GM23338 (cell line): ENCODE measurements at regions not wholly inside any gene's neighbourhood (a gene's known extent, or its start where the extent isn't known, plus 50 kb on each side); places are given as distances from the start of the nearest gene placed in this dataset.

Experiments used
- CREB1 ChIP-seq: fragments of 250-450 bp; sonication (Bioruptor Pico); IDR thresholded peaks from 2 replicates; pipeline ENCODE4 v1.5.0; 2020; ENCODE audit warnings: low read depth, mild to moderate bottlenecking, moderate library complexity
- CTCF ChIP-seq, 2 experiments: fragments of 200-600 bp in 1 of 2; sonication (generic) in 1 of 2; conservative IDR thresholded peaks; 2 replicates each; pipeline versions ENCODE4 v1.5.1 to v1.6.1; 2016 to 2017; ENCODE audit warnings: antibody characterized with exemption in 2 of 2, low read depth in 2 of 2, mild to moderate bottlenecking in 2 of 2, moderate library complexity in 1 of 2
- ETS1 ChIP-seq: IDR thresholded peaks from 2 replicates; pipeline ENCODE4 v1.6.1; 2016; ENCODE audit warnings: antibody characterized with exemption
- EZH2 ChIP-seq: fragments of 200-600 bp; sonication (generic); IDR thresholded peaks from one replicate; pipeline ENCODE4 v1.8.0; 2017; ENCODE audit warnings: antibody characterized with exemption, mild to moderate bottlenecking, low read depth; ENCODE audit not compliant: unreplicated experiment
- EZH2phosphoT487 ChIP-seq: fragments of 200-600 bp; sonication (generic); IDR thresholded peaks from one replicate; pipeline ENCODE4 v1.8.1; 2018; ENCODE audit warnings: antibody characterized with exemption; ENCODE audit not compliant: unreplicated experiment
- JUNB ChIP-seq: IDR thresholded peaks from one replicate; pipeline ENCODE4 v1.6.1; 2016; ENCODE audit warnings: antibody characterized with exemption; ENCODE audit not compliant: unreplicated experiment
- POLR2AphosphoS5 ChIP-seq: IDR thresholded peaks from 2 replicates; pipeline ENCODE4 v1.6.1; 2016; ENCODE audit warnings: antibody characterized with exemption, low read depth
- ZNF462 ChIP-seq: fragments of 250-450 bp; sonication (Bioruptor Pico); IDR thresholded peaks from 2 replicates; pipeline ENCODE4 v1.5.0; 2020; ENCODE audit warnings: mild to moderate bottlenecking, moderate library complexity
- TF ChIP-seq, protein P1 (sequence below): IDR thresholded peaks from one replicate; pipeline ENCODE4 v1.6.1; 2018; ENCODE audit warnings: antibody characterized with exemption; ENCODE audit not compliant: unreplicated experiment

GRCh38 chr13:76725896-76726295 lies 160.3 kb downstream of the KCTD12 start:
- TF ChIP-seq CTCF (conservative IDR thresholded peaks at IDR 0.05; ENCODE audit: low read depth in 2 of 2) (no peak), EZH2 (no peak), EZH2phosphoT487 (no peak), POLR2AphosphoS5 (no peak), JUNB (no peak), CREB1 (CRISPR knock-in tag) (no peak), ZNF462 (CRISPR knock-in tag) (0 out of 2 replicates have a peak, but pooled peaks have one; percentile 8), ETS1 (no peak)
- TF ChIP-seq, protein P1, sequence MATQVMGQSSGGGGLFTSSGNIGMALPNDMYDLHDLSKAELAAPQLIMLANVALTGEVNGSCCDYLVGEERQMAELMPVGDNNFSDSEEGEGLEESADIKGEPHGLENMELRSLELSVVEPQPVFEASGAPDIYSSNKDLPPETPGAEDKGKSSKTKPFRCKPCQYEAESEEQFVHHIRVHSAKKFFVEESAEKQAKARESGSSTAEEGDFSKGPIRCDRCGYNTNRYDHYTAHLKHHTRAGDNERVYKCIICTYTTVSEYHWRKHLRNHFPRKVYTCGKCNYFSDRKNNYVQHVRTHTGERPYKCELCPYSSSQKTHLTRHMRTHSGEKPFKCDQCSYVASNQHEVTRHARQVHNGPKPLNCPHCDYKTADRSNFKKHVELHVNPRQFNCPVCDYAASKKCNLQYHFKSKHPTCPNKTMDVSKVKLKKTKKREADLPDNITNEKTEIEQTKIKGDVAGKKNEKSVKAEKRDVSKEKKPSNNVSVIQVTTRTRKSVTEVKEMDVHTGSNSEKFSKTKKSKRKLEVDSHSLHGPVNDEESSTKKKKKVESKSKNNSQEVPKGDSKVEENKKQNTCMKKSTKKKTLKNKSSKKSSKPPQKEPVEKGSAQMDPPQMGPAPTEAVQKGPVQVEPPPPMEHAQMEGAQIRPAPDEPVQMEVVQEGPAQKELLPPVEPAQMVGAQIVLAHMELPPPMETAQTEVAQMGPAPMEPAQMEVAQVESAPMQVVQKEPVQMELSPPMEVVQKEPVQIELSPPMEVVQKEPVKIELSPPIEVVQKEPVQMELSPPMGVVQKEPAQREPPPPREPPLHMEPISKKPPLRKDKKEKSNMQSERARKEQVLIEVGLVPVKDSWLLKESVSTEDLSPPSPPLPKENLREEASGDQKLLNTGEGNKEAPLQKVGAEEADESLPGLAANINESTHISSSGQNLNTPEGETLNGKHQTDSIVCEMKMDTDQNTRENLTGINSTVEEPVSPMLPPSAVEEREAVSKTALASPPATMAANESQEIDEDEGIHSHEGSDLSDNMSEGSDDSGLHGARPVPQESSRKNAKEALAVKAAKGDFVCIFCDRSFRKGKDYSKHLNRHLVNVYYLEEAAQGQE = no peak
